HG03469 (cell line): ENCODE measurements at regions not wholly inside any gene's neighbourhood (a gene's known extent, or its start where the extent isn't known, plus 50 kb on each side); places are given as distances from the start of the nearest gene placed in this dataset.

Source experiments
- ATAC-seq: cut with Tn5 transposase; IDR thresholded peaks from one replicate; pipeline ENCODE4 v1.9.1; 2021; ENCODE audit warnings: mild to moderate bottlenecking, moderate library complexity, moderate number of reproducible peaks; ENCODE audit not compliant: unreplicated experiment

GRCh38 chrX:98514032-98514431 lies 1630.3 kb downstream of the RPA4 start:
- ATAC-seq, result no peak

- ATAC-seq, result no peak
Measured at GRCh38 chrX:98516120-98516519, 1632.4 kb downstream of the RPA4 start.

GRCh38 chrX:98523026-98523425 lies 1639.3 kb downstream of the RPA4 start:
- no peak for ATAC-seq

GRCh38 chrX:98523521-98523920 lies 1639.8 kb downstream of the RPA4 start:
- ATAC-seq, result no peak

- no peak for ATAC-seq
Measured at GRCh38 chrX:98548519-98548918, 1664.8 kb downstream of the RPA4 start.

- ATAC-seq, result no peak
Measured at GRCh38 chrX:98568795-98569194, 1685.1 kb downstream of the RPA4 start.

GRCh38 chrX:98605941-98606340 lies 1722.2 kb downstream of the RPA4 start:
- no peak for ATAC-seq

GRCh38 chrX:98607739-98608138 lies 1724.0 kb downstream of the RPA4 start:
- no peak for ATAC-seq

- no peak for ATAC-seq
Measured at GRCh38 chrX:98627645-98628044, 1743.9 kb downstream of the RPA4 start.

- no peak for ATAC-seq
Measured at GRCh38 chrX:98637451-98637850, 1753.7 kb downstream of the RPA4 start.

GRCh38 chrX:98646351-98646750 lies 1762.6 kb downstream of the RPA4 start:
- no peak for ATAC-seq

GRCh38 chrX:98654565-98654964 lies 1755.5 kb downstream of the PCDH19 start:
- ATAC-seq, result no peak
